B cell (primary cell): ENCODE measurements at regions not wholly inside any gene's neighbourhood (a gene's known extent, or its start where the extent isn't known, plus 50 kb on each side); places are given as distances from the start of the nearest gene placed in this dataset.
"Not testable (repeated sequence)": the region's sequence is repeated elsewhere in the genome, so short reads cannot be mapped to it uniquely, and the experiment has no call there.

ENCODE experiments used
- ATAC-seq: fragments of 200-7000 bp; cut with Tn5 transposase; one replicate; pipeline ENCODE4 v1.10.0; 2021; ENCODE audit warnings: low read depth, mild to moderate bottlenecking, moderate number of reproducible peaks, moderate library complexity
- CTCF ChIA-PET: fragments of 350-600 bp; sonication (Branson Sonifier 250); formaldehyde crosslinking; loops from one replicate; lab custom pipeline; 2021; ENCODE audit warnings: antibody characterized with exemption, inconsistent platforms; lab: Charles Lee
- POLR2A ChIA-PET: fragments of 350-600 bp; sonication (Branson Sonifier 250); formaldehyde crosslinking; loops from one replicate; lab custom pipeline; 2021; ENCODE audit warnings: antibody characterized with exemption; lab: Charles Lee
- DNase-seq: peaks from one replicate; pipeline ENCODE4 v3.0.0; 2013
- H2AFZ ChIP-seq: 2 replicates; pipeline ENCODE4 v1.6.1; 2012; ENCODE audit warnings: mild to moderate bottlenecking, low read depth, low read length; ENCODE audit not compliant: insufficient read depth, poor library complexity, severe bottlenecking
- H3K27ac ChIP-seq, 2 donors: 1 replicate in 1 of 2; 2 replicates in 1 of 2; pipeline ENCODE4 v1.5.1; 2012 to 2013; ENCODE audit warnings: low read length in 2 of 2, mild to moderate bottlenecking in 2 of 2, moderate library complexity in 1 of 2
- H3K27me3 ChIP-seq, 4 experiments: fragments of 200-600 bp in 1 of 4; sonication (generic) in 1 of 4; replicated peaks in 1 of 4; 1 replicate in 2 of 4; 2 replicates in 2 of 4; pipeline versions ENCODE4 v1.6.1 to v1.7.0; 2013 to 2016; ENCODE audit warnings: low read length in 3 of 4, mild to moderate bottlenecking in 2 of 4, mixed read lengths in 1 of 4, moderate library complexity in 1 of 4; ENCODE audit not compliant: insufficient read depth in 4 of 4, control insufficient read depth in 3 of 4; ENCODE audit errors: control extremely low read depth in 1 of 4
- H3K36me3 ChIP-seq, 2 experiments: replicated peaks in 1 of 2; 1 replicate in 1 of 2; 2 replicates in 1 of 2; pipeline versions ENCODE4 v1.6.1 to v1.7.1; 2013; ENCODE audit warnings: low read length in 1 of 2; ENCODE audit not compliant: insufficient read depth in 2 of 2, control insufficient read depth in 1 of 2; ENCODE audit errors: control extremely low read depth in 1 of 2, extremely low read depth in 1 of 2
- H3K4me1 ChIP-seq, 2 donors: fragments of 200-600 bp in 1 of 2; sonication (generic) in 1 of 2; 1 replicate in 1 of 2; 2 replicates in 1 of 2; pipeline versions ENCODE4 v1.5.1 to v1.6.1; 2013 to 2017; ENCODE audit warnings: low read length in 2 of 2; ENCODE audit not compliant: control insufficient read depth in 2 of 2, insufficient read depth in 2 of 2
- H3K4me2 ChIP-seq: replicated peaks from 2 replicates; pipeline ENCODE3; 2012; ENCODE audit warnings: mild to moderate bottlenecking, low read depth, low read length; ENCODE audit not compliant: poor library complexity, severe bottlenecking
- H3K4me3 ChIP-seq, 5 experiments: fragments of 200-600 bp in 1 of 5; sonication (generic) in 1 of 5; 1 replicate in 3 of 5; 2 replicates in 2 of 5; pipeline versions ENCODE4 v1.5.1 to v1.7.0; 2011 to 2016; ENCODE audit warnings: low read length in 4 of 5, mild to moderate bottlenecking in 4 of 5, low read depth in 2 of 5, control low read depth in 1 of 5, moderate library complexity in 1 of 5; ENCODE audit not compliant: insufficient read depth in 1 of 5; ENCODE audit errors: control extremely low read depth in 1 of 5, extremely low read depth in 1 of 5
- H3K79me2 ChIP-seq: fragments of 200-600 bp; sonication (generic); one replicate; pipeline ENCODE4 v1.6.0; 2016; ENCODE audit warnings: low read length; ENCODE audit not compliant: control insufficient read depth, insufficient read depth
- H3K9ac ChIP-seq: fragments of 200-600 bp; sonication (generic); 2 replicates; pipeline ENCODE4 v1.6.1; 2017; ENCODE audit warnings: mild to moderate bottlenecking, low read length, moderate library complexity
- H3K9me3 ChIP-seq, 3 donors: one replicate each; pipeline versions ENCODE4 v1.6.1 to v1.7.1; 2013; ENCODE audit warnings: low read length in 2 of 3; ENCODE audit not compliant: control insufficient read depth in 2 of 3, insufficient read depth in 1 of 3; ENCODE audit errors: control extremely low read depth in 1 of 3
- H4K20me1 ChIP-seq: 2 replicates; pipeline ENCODE4 v1.6.0; 2012; ENCODE audit warnings: mild to moderate bottlenecking, low read length; ENCODE audit not compliant: insufficient read depth, control insufficient read depth, poor library complexity, severe bottlenecking
- H3K27ac Mint-ChIP-seq: one replicate; pipeline ENCODE4 v1.8.0; 2021; ENCODE audit warnings: mixed read lengths
- H3K27me3 Mint-ChIP-seq: one replicate; pipeline ENCODE4 v1.8.0; 2021; ENCODE audit warnings: mixed read lengths
- H3K4me1 Mint-ChIP-seq: one replicate; pipeline ENCODE4 v1.8.0; 2021; ENCODE audit warnings: mixed read lengths
- H3K4me3 Mint-ChIP-seq: one replicate; pipeline ENCODE4 v1.8.0; 2021; ENCODE audit warnings: mixed read lengths
- H3K9me3 Mint-ChIP-seq: one replicate; pipeline ENCODE4 v1.8.0; 2022; ENCODE audit warnings: mixed read lengths; ENCODE audit not compliant: insufficient read depth
- CTCF ChIP-seq: fragments of 200-600 bp; IDR thresholded peaks from one replicate; pipeline ENCODE4 v1.8.0; 2022; ENCODE audit warnings: antibody characterized with exemption, mild to moderate bottlenecking
- EZH2 ChIP-seq: IDR thresholded peaks from 2 replicates; pipeline ENCODE4 v1.6.1; 2012; ENCODE audit warnings: borderline replicate concordance, low read depth, mild to moderate bottlenecking, moderate library complexity, low read length; ENCODE audit not compliant: insufficient read depth, poor library complexity, severe bottlenecking
- WGBS: methylation state at CpG from one replicate; pipeline ENCODE4 v1.1.5; 2013; ENCODE audit warnings: missing lambda C conversion rate; ENCODE audit not compliant: insufficient coverage; 5-methylcytosine and 5-hydroxymethylcytosine counted together
- intact Hi-C: fragments of 100-400 bp; cut with micrococcal nuclease; formaldehyde crosslinking; loops from one replicate; pipeline ENCODE4 v1.10.0; 2022

DNA sequence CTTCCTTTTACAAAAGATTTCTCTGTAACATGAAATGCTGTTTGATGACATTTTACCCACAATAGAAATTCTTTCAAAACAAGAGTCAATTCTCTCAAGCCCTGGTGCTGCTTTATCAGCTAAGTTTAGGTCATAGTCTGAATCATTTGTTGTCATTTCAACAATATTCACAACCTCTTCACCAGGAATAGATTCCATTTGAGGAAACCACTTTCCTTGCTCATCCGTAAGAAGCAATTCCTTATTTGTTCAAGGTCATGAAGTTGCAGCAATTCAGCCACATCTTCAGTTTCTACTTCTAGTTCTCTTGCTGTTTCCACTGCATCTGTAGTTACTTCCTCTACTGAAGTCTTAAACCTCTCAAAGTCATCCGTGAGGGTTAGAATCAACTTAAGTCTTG, 315.3 kb downstream of the TYW1 start:
- POLR2A ChIA-PET = no interaction called here
- 100% methylated on average over 1 of the region's 2 CpGs for WGBS
- TF ChIP-seq CTCF = no peak
- no peak for TF ChIP-seq EZH2
- CTCF ChIA-PET = no interaction called here
- Histone ChIP-seq H3K36me3 (peaks cover 0 to 79% of the 10 kb centered on the region in 2 experiments), H4K20me1 (no peaks in the 10 kb centered on the region), H3K9me3 (no peaks in the 10 kb centered on the region), H3K27ac (no peak overlapping the region), H3K79me2 (peaks cover 9% of the 10 kb centered on the region), H3K27me3 (no peaks in the 10 kb centered on the region), H3K4me3 (no peak overlapping the region), H3K4me1 (no peaks in the 10 kb centered on the region), H3K4me2 (no peak overlapping the region), H2AFZ (no peak overlapping the region), H3K9ac (no peak overlapping the region)
- Mint-ChIP-seq H3K27ac (no peak overlapping the region), H3K4me3 (no peak overlapping the region), H3K9me3 (no peaks in the 10 kb centered on the region), H3K4me1 (peaks cover 2% of the 10 kb centered on the region), H3K27me3 (no peaks in the 10 kb centered on the region)
- ATAC-seq (no peak), DNase-seq (no peak)
- intact Hi-C loops = no loop called here

- Histone ChIP-seq H3K4me3 (no peak overlapping the region), H2AFZ (no peak overlapping the region), H3K9ac (no peak overlapping the region), H3K27me3 (no peaks in the 10 kb centered on the region), H3K4me1 (no peaks in the 10 kb centered on the region), H3K27ac (no peak overlapping the region), H3K4me2 (no peak overlapping the region), H3K9me3 (no peaks in the 10 kb centered on the region), H4K20me1 (no peaks in the 10 kb centered on the region), H3K36me3 (peaks cover 0 to 76% of the 10 kb centered on the region in 2 experiments), H3K79me2 (peaks cover 6% of the 10 kb centered on the region)
- H3K4me1 Mint-ChIP-seq = peaks cover under 1% of the 10 kb centered on the region
- H3K27me3 Mint-ChIP-seq = no peaks in the 10 kb centered on the region
- no CpG with 5 or more reads among the region's 2 CpGs for WGBS
- H3K4me3 Mint-ChIP-seq = no peak overlapping the region
- TF ChIP-seq CTCF (no peak), EZH2 (no peak)
- ATAC-seq (no peak), DNase-seq (no peak)
- CTCF ChIA-PET = no interaction called here
- intact Hi-C loops = no loop called here
- POLR2A ChIA-PET = no interaction called here
- H3K9me3 Mint-ChIP-seq = no peaks in the 10 kb centered on the region
- no peak overlapping the region for H3K27ac Mint-ChIP-seq
Measured at GRCh38 chr7:67313213-67313612, 316.6 kb downstream of the TYW1 start.

DNA sequence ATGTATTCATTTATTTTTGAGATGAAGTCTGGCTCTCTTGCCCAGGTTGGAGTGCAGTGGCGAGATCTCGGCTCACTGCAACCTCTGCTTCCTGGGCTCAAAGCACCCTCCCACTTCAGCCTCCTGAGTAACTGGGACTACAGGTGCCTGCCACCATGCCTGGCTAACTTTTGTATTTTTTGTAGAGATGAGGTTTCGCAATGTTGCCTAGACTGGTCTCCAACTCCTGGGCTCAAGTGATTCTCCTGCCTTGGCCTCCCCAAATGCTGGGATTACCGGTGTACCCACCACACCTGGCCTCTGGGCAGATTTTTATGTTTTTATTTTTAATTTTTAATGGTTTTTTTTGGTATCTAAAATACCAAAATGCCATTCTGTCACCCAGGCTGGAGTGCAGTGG, 320.3 kb downstream of the TYW1 start:
- POLR2A ChIA-PET, DNase-seq, intact Hi-C loops: not testable (repeated sequence)

More for the DNA sequence above, 320.3 kb downstream of the TYW1 start:
- no CpG with 5 or more reads among the region's 4 CpGs for WGBS
- H3K27ac Mint-ChIP-seq, H3K9ac ChIP-seq, H3K4me1 ChIP-seq, H3K4me3 ChIP-seq, H3K27ac ChIP-seq, H3K4me2 ChIP-seq, H3K27me3 ChIP-seq, H3K4me3 Mint-ChIP-seq, ATAC-seq, H4K20me1 ChIP-seq, H3K9me3 Mint-ChIP-seq, H3K79me2 ChIP-seq, H3K27me3 Mint-ChIP-seq, CTCF ChIA-PET, H3K4me1 Mint-ChIP-seq, H2AFZ ChIP-seq, H3K9me3 ChIP-seq: not testable (repeated sequence)
- peaks cover 0 to 39% of the 10 kb centered on the region in 2 experiments for H3K36me3 ChIP-seq
